ENCODE measurements at regions not wholly inside any gene's neighbourhood (a gene's known extent, or its start where the extent isn't known, plus 50 kb on each side); places are given as distances from the start of the nearest gene placed in this dataset.

GRCh38 chr3:144756704-144757440 lies 785.2 kb downstream of the DIPK2A start:
- H3K9me3 Mint-ChIP-seq (ENCODE audit: low read depth, unreplicated experiment), result peaks cover 2% of the 10 kb centered on the region
- no peaks in the 10 kb centered on the region for H3K36me3 Mint-ChIP-seq (ENCODE audit: insufficient read depth, unreplicated experiment)
- CTCF ChIA-PET, result interaction anchor here (0.8 kb wide), 1 partner anchor 15 kb away, joined by 3 read pairs; no protein-coding TSS in a partner anchor
- H3K27me3 Mint-ChIP-seq (ENCODE audit: unreplicated experiment), result no peaks in the 10 kb centered on the region
- no peak for TF ChIP-seq CTCF (IDR thresholded peaks at IDR 0.05; ENCODE audit: unreplicated experiment)
- no peak for DNase-seq
- no peaks in the 10 kb centered on the region for H3K4me1 Mint-ChIP-seq (ENCODE audit: low read depth, unreplicated experiment)
- intact Hi-C loops (cut with micrococcal nuclease; ENCODE audit: unreplicated experiment), result no loop called here
- no peak overlapping the region for H3K4me3 Mint-ChIP-seq (ENCODE audit: low read depth, unreplicated experiment)
- H3K27ac Mint-ChIP-seq (ENCODE audit: unreplicated experiment), result no peak overlapping the region
- BruUV-seq (replicated peaks), result no TSS peak

DNA sequence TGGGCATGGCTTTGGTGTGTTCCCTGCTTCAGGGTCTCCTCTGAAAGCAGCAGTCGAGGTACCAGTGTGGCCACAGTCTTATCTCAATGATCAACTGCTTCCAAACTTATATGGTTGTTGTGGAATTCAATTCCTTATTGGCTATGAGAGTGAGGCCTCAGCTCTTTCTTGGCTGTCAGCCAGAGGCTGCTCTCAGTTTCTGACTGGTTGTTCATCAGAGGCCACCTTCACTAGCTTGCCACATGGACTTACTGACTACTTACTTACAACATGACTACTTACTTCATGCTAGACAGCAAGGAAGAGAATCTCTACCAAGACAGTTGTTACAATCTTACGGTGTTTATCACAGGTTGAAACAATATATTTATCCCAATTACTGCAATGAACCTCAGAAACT lies 789.2 kb downstream of the DIPK2A start:
- Mint-ChIP-seq H3K4me1 (ENCODE audit: low read depth, unreplicated experiment) (peaks cover 11% of the 10 kb centered on the region), H3K4me3 (ENCODE audit: low read depth, unreplicated experiment) (no peak overlapping the region), H3K27ac (ENCODE audit: unreplicated experiment) (no peak overlapping the region), H3K27me3 (ENCODE audit: unreplicated experiment) (no peaks in the 10 kb centered on the region), H3K36me3 (ENCODE audit: insufficient read depth, unreplicated experiment) (no peaks in the 10 kb centered on the region), H3K9me3 (ENCODE audit: low read depth, unreplicated experiment) (peaks cover 2% of the 10 kb centered on the region)
- intact Hi-C loops (cut with micrococcal nuclease; ENCODE audit: unreplicated experiment), result loop anchor here (10.0 kb wide), 1 partner anchor 976 kb away; no protein-coding TSS in a partner anchor
- DNase-seq, result peak; percentile 34
- CTCF ChIA-PET, result no interaction called here
- TF ChIP-seq CTCF (IDR thresholded peaks at IDR 0.05; ENCODE audit: unreplicated experiment), result no peak
- no TSS peak for BruUV-seq (replicated peaks)

DNA sequence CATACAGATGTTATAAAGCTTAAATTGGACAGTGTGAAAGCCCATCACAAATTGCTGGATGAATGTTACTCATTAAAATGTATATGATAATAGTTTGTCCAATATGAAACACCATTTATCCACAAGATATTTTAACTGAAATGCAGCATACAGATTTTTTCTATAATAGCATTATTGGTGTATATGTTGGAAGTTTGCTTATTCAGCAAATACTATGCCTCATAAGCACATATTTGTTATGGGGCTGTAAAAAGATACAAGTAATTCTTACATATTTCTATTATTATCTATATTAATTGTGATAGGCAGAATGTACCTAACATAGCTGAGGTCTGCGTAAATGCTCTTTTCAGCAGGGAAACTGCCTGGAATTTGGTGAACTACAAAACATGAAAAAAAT lies 790.5 kb downstream of the DIPK2A start:
- H3K4me1 Mint-ChIP-seq (ENCODE audit: low read depth, unreplicated experiment), result peaks cover 11% of the 10 kb centered on the region
- CTCF ChIA-PET, result interaction anchor here (0.6 kb wide), 1 partner anchor 1791 kb away, joined by 4 read pairs; no protein-coding TSS in a partner anchor
- no peak overlapping the region for H3K4me3 Mint-ChIP-seq (ENCODE audit: low read depth, unreplicated experiment)
- TF ChIP-seq CTCF (IDR thresholded peaks at IDR 0.05; ENCODE audit: unreplicated experiment), result no peak
- H3K9me3 Mint-ChIP-seq (ENCODE audit: low read depth, unreplicated experiment), result no peaks in the 10 kb centered on the region
- no peaks in the 10 kb centered on the region for H3K36me3 Mint-ChIP-seq (ENCODE audit: insufficient read depth, unreplicated experiment)
- DNase-seq, result no peak
- H3K27me3 Mint-ChIP-seq (ENCODE audit: unreplicated experiment), result no peaks in the 10 kb centered on the region
- no TSS peak for BruUV-seq (replicated peaks)
- no peak overlapping the region for H3K27ac Mint-ChIP-seq (ENCODE audit: unreplicated experiment)
- intact Hi-C loops (cut with micrococcal nuclease; ENCODE audit: unreplicated experiment), result loop anchor here (10.0 kb wide), 1 partner anchor 977 kb away; no protein-coding TSS in a partner anchor

DNA sequence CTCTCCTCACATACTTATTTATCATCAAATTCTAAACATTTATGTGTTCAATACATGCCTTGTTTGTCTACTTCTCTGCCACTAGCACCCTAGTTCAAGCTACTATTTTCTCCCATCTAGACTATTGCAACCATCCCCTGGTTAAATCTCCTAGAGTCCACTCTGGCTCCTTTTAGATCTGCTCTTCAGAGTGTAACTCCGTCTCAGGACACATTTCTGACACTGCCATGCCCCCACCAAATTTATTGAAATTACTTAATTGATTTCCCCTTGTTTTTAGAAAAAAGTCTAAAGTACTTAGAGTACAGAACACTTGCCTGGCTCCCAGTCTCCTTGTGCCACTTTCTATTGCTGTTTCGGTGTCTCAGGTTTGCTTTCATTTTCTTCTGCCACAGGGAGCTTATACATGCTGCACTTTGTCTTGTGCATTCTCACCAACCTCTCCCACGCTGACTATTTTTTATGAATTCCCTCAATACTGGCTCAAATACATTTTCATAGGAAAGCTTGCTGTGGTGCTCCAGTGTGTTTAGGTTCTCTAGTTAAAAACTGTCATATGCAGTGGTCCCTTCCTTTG lies 792.3 kb downstream of the DIPK2A start:
- no peak for DNase-seq
- Mint-ChIP-seq H3K9me3 (ENCODE audit: low read depth, unreplicated experiment) (no peaks in the 10 kb centered on the region), H3K4me3 (ENCODE audit: low read depth, unreplicated experiment) (peak overlapping the region; percentile 61), H3K27ac (ENCODE audit: unreplicated experiment) (peak overlapping the region; percentile 77), H3K36me3 (ENCODE audit: insufficient read depth, unreplicated experiment) (no peaks in the 10 kb centered on the region), H3K27me3 (ENCODE audit: unreplicated experiment) (no peaks in the 10 kb centered on the region), H3K4me1 (ENCODE audit: low read depth, unreplicated experiment) (peaks cover 11% of the 10 kb centered on the region)
- no peak for TF ChIP-seq CTCF (IDR thresholded peaks at IDR 0.05; ENCODE audit: unreplicated experiment)
- CTCF ChIA-PET, result interaction anchor here (1.1 to 1.8 kb wide), 2 partner anchors 476 to 789 kb away, joined by 3 to 8 read pairs; no protein-coding TSS in a partner anchor
- BruUV-seq (replicated peaks), result no TSS peak
- intact Hi-C loops (cut with micrococcal nuclease; ENCODE audit: unreplicated experiment), result loop anchor here (10.0 kb wide), 1 partner anchor 979 kb away; no protein-coding TSS in a partner anchor

All from Calu3 (cell line).